SW 1271 (cell line): ENCODE measurements at regions not wholly inside any gene's neighbourhood (a gene's known extent, or its start where the extent isn't known, plus 50 kb on each side); places are given as distances from the start of the nearest gene placed in this dataset.
"Not testable (repeated sequence)": the region's sequence is repeated elsewhere in the genome, so short reads cannot be mapped to it uniquely, and the experiment has no call there.

Experiments
- DNase-seq, 2 experiments: peaks; one replicate each; lab custom pipeline; 2025; lab: John Stamatoyannopoulos, UW

- no peak for DNase-seq
These were observed 119.2 kb upstream of the SLC39A10 start for GRCh38 chr2:195537811-195538210.

DNA sequence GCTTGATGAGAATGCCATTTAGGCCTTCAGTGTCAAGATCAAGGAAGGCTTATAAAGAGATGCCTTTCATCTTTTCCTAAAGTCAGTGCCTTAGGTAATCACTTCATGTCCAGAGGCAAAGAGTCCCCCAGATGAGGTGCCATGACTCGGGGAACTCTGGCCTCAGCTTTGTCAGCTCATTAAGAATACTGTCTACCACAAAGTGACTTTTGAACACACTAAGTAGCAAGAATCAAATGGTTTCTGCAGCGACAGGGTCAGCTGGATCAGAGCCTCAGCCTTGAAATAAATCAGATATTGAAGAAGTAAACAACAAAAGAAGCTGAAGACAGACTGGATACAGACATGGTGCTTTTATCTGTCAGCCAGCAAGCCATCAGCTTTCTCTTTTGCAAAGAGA lies 120.1 kb upstream of the SLC39A10 start:
- no peak for DNase-seq

DNA sequence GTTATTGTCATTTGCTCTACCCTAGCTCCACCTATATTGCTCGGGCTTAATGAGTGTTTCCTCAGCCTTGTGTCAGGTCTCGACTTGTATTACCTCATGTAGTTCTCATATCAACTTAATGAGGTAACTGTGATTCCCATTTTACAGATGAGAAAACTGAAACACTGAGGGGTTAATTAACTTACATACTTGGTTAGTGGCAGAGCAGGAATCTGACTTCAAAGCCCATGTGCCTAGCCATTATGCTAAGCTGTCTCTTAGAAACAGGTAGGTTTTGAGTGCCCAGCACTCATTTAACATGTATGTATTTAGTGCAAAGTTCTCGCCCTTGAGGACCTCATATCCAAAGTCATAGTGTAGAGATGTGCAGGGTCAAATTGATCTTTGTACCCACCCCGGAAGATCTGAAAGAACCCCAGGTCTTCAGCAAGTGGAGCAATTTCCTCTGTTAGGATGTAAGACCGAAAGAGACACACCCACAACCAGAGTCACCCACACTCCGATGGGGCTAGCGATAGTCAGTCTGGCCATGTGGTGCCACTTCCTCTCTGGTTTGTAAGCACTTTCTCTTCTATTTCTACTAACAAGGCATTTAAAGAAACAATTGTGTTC lies 121.0 kb upstream of the SLC39A10 start:
- DNase-seq, result no peak

- DNase-seq, result no peak
These were observed 122.1 kb upstream of the SLC39A10 start for GRCh38 chr2:195534971-195535370.

DNA sequence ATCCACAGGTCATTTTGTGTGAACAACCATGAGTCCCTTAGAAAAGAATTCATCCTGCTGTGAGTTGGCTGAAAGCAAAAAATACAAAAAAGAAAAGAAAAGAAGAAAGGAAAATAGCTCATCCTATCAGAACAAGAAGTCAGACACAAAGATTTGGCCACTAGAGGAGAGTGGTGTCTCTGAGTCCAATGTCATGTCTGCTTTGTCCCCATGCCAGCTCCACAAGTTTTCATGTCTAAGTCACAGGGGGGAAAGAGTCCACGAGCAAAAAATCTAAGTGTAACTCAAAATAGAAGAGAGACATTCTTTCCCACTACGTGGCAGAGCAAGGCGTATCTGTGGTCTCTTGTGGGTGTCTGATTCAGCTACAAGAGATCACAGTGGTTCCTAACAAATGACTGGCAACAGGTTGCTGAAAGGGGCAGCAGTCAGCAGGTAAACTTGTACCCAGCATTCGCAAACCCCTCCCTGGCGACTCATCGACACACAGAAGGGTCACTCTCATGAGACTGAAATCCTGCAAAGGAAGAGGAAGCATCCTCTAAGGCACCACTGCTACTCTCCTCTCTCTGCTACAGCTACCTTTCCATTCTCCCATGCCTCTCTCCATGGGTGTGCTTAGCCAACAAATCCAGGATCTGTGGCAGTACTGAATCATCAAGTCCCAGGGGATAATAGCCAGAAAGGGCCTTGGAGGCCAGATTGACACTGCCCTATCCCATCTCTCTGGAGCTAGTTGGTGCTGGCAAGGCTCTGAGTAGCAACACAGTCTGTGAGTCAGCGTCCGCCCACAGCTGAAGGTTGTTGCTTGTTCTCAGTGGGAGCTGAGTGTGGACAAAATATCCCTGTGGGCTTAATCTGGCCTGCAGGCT lies 123.0 kb upstream of the SLC39A10 start:
- no peak for DNase-seq

- no peak for DNase-seq
These were observed 124.3 kb upstream of the SLC39A10 start for GRCh38 chr2:195532628-195533271.

- no peak for DNase-seq
These were observed 124.8 kb upstream of the SLC39A10 start for GRCh38 chr2:195532255-195532627.

DNA sequence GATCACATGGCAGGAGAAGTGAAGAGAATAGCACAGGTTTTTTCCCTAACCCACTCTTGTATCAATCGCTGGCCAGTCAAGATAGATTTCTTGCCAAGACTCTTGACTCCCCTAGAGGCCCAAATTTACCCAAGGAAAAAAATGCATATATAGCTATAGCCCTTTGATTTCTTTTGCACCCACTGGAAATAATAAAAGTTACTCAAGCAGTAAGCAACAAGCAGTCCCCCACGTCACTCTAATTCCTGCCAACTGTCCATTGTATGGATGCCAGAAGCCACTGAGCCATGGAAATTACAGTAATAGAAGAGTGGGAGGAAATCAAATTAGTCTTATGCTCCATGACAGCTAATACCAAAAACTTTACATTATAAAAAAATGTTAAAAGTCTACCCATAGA lies 125.3 kb upstream of the SLC39A10 start:
- no peak for DNase-seq

DNA sequence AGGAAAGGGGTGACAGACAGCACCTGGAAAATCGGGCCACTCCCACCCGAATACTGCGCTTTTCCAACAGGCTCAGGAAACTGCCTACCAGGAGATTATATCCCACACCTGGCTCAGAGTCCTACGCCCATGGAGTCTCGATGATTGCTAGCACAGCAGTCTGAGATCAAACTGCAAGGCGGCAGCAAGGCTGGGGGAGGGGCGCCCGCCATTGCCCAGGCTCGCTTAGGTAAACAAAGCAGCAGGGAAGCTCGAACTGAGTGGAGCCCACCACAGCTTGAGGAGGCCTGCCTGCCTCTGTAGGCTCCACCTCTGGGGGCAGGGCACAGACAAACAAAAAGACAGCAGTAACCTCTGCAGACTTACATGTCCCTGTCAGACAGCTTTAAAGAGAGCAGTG lies 133.8 kb upstream of the SLC39A10 start:
- DNase-seq, result not testable (repeated sequence)

- DNase-seq, result no peak
These were observed 135.4 kb upstream of the SLC39A10 start for GRCh38 chr2:195521589-195521988.

DNA sequence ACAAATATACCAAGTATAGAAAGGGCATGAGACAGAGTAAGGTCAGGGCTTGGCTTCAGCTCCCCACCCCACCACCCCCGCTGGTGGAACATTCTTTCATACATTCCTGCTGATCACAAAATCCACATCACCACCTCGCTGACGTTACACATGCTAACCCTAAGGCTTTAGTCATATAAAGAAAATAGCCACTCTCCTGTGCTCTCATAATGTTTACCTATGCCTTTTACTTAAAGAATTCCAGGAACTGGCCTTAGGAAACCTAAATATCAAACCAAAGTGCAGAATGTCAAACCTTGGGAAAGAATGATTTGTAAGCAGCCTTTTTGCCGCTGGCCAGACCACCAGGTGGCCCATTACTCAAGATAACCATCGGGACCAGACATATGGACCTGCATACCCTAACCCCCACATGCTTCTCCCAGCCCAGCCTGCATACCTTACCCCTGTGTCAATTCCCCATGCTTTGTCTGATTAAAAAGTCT lies 136.3 kb upstream of the SLC39A10 start:
- DNase-seq, result no peak

GRCh38 chr2:195515551-195515950 lies 141.5 kb upstream of the SLC39A10 start:
- no peak for DNase-seq

GRCh38 chr2:195514365-195514764 lies 142.7 kb upstream of the SLC39A10 start:
- no peak for DNase-seq

DNA sequence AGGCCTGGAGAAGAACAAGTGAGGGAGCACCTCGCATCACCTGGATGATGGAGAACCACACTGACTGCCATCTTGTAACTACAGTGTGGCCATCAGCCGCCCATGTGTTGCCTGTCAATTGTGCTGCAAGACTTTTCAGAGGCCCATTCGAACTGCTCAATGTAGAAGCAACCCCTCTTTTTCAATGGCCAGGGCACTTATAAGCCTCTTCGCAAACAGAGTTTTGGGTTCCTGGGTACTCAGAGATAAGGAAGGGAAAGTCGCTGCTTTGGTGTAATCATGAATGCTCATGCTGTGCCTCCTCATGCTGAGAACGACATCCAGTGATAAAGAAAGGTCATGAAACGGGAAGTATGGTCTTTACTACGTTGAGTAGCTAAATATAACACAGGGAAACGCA lies 143.9 kb upstream of the SLC39A10 start:
- no peak for DNase-seq

DNA sequence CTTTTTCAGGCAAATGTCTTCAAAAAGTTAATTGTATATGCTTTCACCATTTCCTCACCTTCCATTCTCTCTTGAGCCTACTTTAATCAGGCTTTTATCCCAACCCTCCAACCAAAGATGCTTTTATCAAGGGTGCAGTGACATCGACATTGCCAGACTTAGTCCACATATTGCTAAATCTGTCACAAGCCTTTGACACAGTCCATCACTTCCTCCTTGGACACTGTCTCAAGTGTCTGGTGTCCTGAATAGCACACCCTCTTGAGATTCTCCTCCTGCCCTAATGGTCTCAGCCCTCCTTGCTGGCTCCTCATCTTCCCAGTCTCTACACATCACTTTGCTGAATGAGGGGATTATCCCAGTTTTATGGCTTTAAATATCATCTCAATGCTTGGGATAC lies 147.5 kb upstream of the SLC39A10 start:
- DNase-seq, result no peak

DNA sequence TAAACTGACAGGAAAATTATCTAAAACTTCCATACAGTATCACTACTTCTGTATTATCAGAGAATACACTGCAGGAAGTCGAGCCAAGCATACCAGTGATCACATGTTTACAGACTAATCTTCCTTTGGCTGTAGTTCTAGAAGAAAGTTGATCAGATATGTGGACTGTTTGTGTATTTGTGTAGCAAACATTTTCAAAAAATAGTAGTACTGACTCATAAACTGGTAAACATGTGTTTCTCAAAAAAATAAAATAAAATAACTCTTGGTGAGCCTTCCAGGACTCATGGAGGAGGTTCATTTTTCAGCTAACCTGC lies 148.9 kb upstream of the SLC39A10 start:
- no peak for DNase-seq

DNA sequence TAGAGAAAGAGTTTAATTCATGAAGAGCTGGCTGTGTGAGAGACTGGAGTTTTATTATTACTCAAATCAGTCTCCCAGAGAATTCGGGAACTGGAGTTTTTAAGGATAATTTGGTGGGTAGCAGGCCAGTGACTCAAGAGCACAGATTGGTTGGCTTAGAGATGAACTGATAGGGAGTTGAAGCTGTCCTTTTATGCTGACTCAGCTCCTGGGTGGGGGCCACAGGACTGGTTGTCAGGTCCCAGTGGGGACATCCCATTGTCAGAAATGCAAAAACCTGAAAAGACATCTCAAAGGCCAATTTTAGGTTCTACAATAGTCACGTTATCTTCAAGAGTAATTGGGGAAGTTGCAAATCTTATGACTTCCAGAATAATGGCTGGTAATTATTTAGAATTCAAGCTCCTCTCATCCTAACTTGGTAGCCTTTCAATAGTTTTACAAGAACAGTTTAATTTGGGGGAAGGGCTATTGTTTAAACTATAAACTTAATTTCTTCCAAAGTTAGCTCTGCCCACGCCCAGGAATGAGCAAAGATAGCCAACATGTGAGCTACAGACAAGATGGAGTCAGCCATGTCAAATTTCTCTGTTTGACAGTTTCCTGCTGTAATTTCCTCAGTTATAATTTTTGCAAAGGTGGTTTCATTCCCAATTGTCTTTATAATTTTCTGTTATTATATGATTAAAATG lies 149.4 kb upstream of the SLC39A10 start:
- DNase-seq, result no peak

GRCh38 chr2:195505701-195506100 lies 151.3 kb upstream of the SLC39A10 start:
- no peak for DNase-seq

DNA sequence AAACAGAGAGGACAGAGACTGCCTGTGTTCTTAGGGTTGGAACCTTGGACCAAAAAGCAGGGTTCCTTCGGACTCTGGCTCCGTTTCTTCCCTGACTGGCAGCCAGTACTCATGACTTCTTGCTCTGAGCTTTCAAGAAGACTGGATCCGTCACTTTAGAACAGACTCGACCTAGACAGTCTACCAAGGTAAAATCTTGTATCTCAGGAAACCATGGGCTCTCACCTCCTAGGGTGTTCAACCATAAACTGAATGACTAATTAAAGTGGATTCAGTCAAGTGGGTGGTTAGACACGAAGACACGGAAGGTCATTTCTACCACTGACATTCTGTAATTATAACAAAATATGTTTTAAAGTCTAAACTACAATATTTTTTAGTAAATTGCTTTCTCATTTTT lies 153.8 kb upstream of the SLC39A10 start:
- no peak for DNase-seq

GRCh38 chr2:195501746-195502145 lies 155.3 kb upstream of the SLC39A10 start:
- no peak for DNase-seq

DNA sequence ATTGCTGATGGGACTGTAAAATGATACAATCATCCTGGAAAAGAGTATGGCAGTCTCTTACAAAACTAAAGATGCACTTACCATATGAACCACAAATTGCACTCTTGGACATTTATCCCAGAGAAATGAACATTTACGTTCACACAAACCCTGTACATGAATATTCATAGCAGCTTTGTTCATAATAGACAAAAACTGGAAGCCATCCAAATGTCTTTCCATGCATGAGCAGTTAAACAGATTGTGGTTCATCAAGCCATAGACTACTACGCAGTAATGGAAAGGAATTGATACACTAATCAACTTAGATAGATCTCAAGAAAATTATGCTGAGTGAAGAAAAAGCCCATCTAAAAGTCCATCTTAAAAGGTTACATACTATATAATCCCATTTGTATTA lies 156.1 kb upstream of the SLC39A10 start:
- DNase-seq, result no peak

GRCh38 chr2:195498839-195499490 lies 158.1 kb upstream of the SLC39A10 start:
- DNase-seq, result no peak
